ENCODE measurements at regions not wholly inside any gene's neighbourhood (a gene's known extent, or its start where the extent isn't known, plus 50 kb on each side); places are given as distances from the start of the nearest gene placed in this dataset.
"Not testable (repeated sequence)": the region's sequence is repeated elsewhere in the genome, so short reads cannot be mapped to it uniquely, and the experiment has no call there.

- TF ChIP-seq YY1 (IDR thresholded peaks at IDR 0.05; ENCODE audit: extremely low read depth, insufficient replicate concordance, low read depth, low read length); RAD21 (IDR thresholded peaks at IDR 0.05; ENCODE audit: low read depth); ATF3 (IDR thresholded peaks at IDR 0.05); ZFX (IDR thresholded peaks at IDR 0.05); CTCF (IDR thresholded peaks at IDR 0.05 in 2 of 3, conservative IDR thresholded peaks at IDR 0.05 in 1 of 3; ENCODE audit: borderline replicate concordance in 1 of 3, insufficient read depth in 1 of 3, low read depth in 2 of 3, low read length in 2 of 3); EZH2phosphoT487 (IDR thresholded peaks at IDR 0.05; ENCODE audit: borderline replicate concordance); ELF1 (IDR thresholded peaks at IDR 0.05; ENCODE audit: borderline replicate concordance, low read depth); POLR2AphosphoS5 (IDR thresholded peaks at IDR 0.05; ENCODE audit: low read depth, low read length); SIN3A (IDR thresholded peaks at IDR 0.05; ENCODE audit: low read depth); TCF7L2 (IDR thresholded peaks at IDR 0.05; ENCODE audit: borderline replicate concordance, extremely low read depth, insufficient read depth, insufficient read length); ZBTB33 (IDR thresholded peaks at IDR 0.05; ENCODE audit: extremely low read depth, insufficient replicate concordance, low read length): not testable (repeated sequence)
Measured at GRCh38 chr6:15907220-15907913, 221.5 kb upstream of the MYLIP start.
